HG02943 (cell line): ENCODE measurements at regions not wholly inside any gene's neighbourhood (a gene's known extent, or its start where the extent isn't known, plus 50 kb on each side); places are given as distances from the start of the nearest gene placed in this dataset.

ENCODE experiments used
- ATAC-seq: cut with Tn5 transposase; IDR thresholded peaks from one replicate; pipeline ENCODE4 v1.9.1; 2021; ENCODE audit warnings: mild to moderate bottlenecking, low read depth, moderate library complexity; ENCODE audit not compliant: unreplicated experiment

GRCh38 chr16:31700530-31701388 is 172.8 kb upstream of the ZNF267 start:
- peak; percentile 55 for ATAC-seq

- no peak for ATAC-seq
These were observed 171.9 kb upstream of the ZNF267 start for GRCh38 chr16:31701734-31702133.

- no peak for ATAC-seq
These were observed 170.8 kb upstream of the ZNF267 start for GRCh38 chr16:31702796-31703195.

GRCh38 chr16:31703526-31704128 is 170.0 kb upstream of the ZNF267 start:
- no peak for ATAC-seq

GRCh38 chr16:31704138-31704537 is 169.5 kb upstream of the ZNF267 start:
- no peak for ATAC-seq

GRCh38 chr16:31705371-31705770 is 168.2 kb upstream of the ZNF267 start:
- no peak for ATAC-seq

GRCh38 chr16:31706318-31706717 is 167.3 kb upstream of the ZNF267 start:
- no peak for ATAC-seq

- no peak for ATAC-seq
These were observed 166.7 kb upstream of the ZNF267 start for GRCh38 chr16:31706925-31707324.

- no peak for ATAC-seq
These were observed 165.8 kb upstream of the ZNF267 start for GRCh38 chr16:31707743-31708335.

- no peak for ATAC-seq
These were observed 165.3 kb upstream of the ZNF267 start for GRCh38 chr16:31708348-31708747.

- ATAC-seq, result no peak
These were observed 164.4 kb upstream of the ZNF267 start for GRCh38 chr16:31709181-31709580.

- ATAC-seq, result no peak
These were observed 163.5 kb upstream of the ZNF267 start for GRCh38 chr16:31710134-31710533.

GRCh38 chr16:31710880-31711279 is 162.7 kb upstream of the ZNF267 start:
- no peak for ATAC-seq

- ATAC-seq, result no peak
These were observed 162.2 kb upstream of the ZNF267 start for GRCh38 chr16:31711344-31711845.

- ATAC-seq, result no peak
These were observed 161.5 kb upstream of the ZNF267 start for GRCh38 chr16:31712064-31712540.

- peak; percentile 93 for ATAC-seq
These were observed 160.3 kb upstream of the ZNF267 start for GRCh38 chr16:31713071-31713944.

- ATAC-seq, result no peak
These were observed 159.4 kb upstream of the ZNF267 start for GRCh38 chr16:31713945-31714902.

- ATAC-seq, result no peak
These were observed 158.6 kb upstream of the ZNF267 start for GRCh38 chr16:31714903-31715504.

GRCh38 chr16:31715915-31716314 is 157.7 kb upstream of the ZNF267 start:
- no peak for ATAC-seq
